Stomach (tissue), 8 donors: ENCODE measurements at regions not wholly inside any gene's neighbourhood (a gene's known extent, or its start where the extent isn't known, plus 50 kb on each side); places are given as distances from the start of the nearest gene placed in this dataset.

ENCODE experiments used
- DNase-seq, 2 donors: peaks; one replicate each; pipeline versions ENCODE4 v3.0.0 to v3.0.0-alpha.2; 2013 to 2019
- H3K27ac ChIP-seq, 5 donors: fragments of 200-600 bp in 4 of 5; sonication (generic) in 4 of 5; one replicate each; pipeline ENCODE4 v1.5.1; 2013 to 2019; ENCODE audit warnings: mild to moderate bottlenecking in 1 of 5, moderate library complexity in 1 of 5
- H3K27me3 ChIP-seq, 3 donors: fragments of 200-600 bp; sonication (generic); one replicate each; pipeline ENCODE4 v1.5.1; 2017 to 2019; ENCODE audit warnings: mixed run types in 1 of 3
- H3K36me3 ChIP-seq, 4 donors: fragments of 200-600 bp; sonication (generic); 1 replicate in 3 of 4; 2 replicates in 1 of 4; pipeline ENCODE4 v1.5.1; 2016 to 2019
- H3K4me1 ChIP-seq, 4 donors: fragments of 200-600 bp; sonication (generic); one replicate each; pipeline ENCODE4 v1.5.1; 2016 to 2019
- H3K4me3 ChIP-seq, 4 donors: fragments of 200-600 bp; sonication (generic) in 3 of 4; one replicate each; pipeline ENCODE4 v1.5.1; 2016 to 2019; ENCODE audit warnings: mild to moderate bottlenecking in 1 of 4
- H3K9me3 ChIP-seq, 4 donors: fragments of 200-600 bp; sonication (generic); one replicate each; pipeline ENCODE4 v1.5.1; 2016 to 2019
- EP300 ChIP-seq: sonication (generic); formaldehyde crosslinking; IDR thresholded peaks from one replicate; pipeline ENCODE4 v1.6.1; 2017; ENCODE audit warnings: antibody characterized with exemption
- POLR2A ChIP-seq, 4 donors: fragments of 450-650 bp; IDR thresholded peaks; one replicate each; pipeline ENCODE4 v1.6.1; 2016; ENCODE audit warnings: antibody characterized with exemption in 4 of 4, control low read depth in 2 of 4, mild to moderate bottlenecking in 1 of 4, moderate library complexity in 1 of 4
- POLR2AphosphoS5 ChIP-seq, 3 donors: sonication (generic); formaldehyde crosslinking; IDR thresholded peaks; one replicate each; pipeline ENCODE4 v1.6.1; 2016; ENCODE audit warnings: antibody characterized with exemption in 3 of 3
- WGBS, 5 donors: extraction: QIAGEN DNeasy Blood & Tissue Kit in 3 of 5; methylation state at CpG; one replicate each; pipeline versions ENCODE4 v1.1.5 to v1.1.7; 2013 to 2018; 5-methylcytosine and 5-hydroxymethylcytosine counted together
- intact Hi-C: fragments of 100-400 bp; cut with DNase I; formaldehyde crosslinking; loops from one replicate; pipeline ENCODE4 v1.15.1; 2023; ENCODE audit warnings: low total_unique reads
- TF ChIP-seq, protein P1 (sequence below), 7 experiments: fragments of 450-650 bp in 4 of 7; fragments of 200-600 bp in 3 of 7; sonication (generic) in 3 of 7; IDR thresholded peaks; one replicate each; pipeline ENCODE4 v1.5.1; 2016 to 2019; ENCODE audit warnings: antibody characterized with exemption in 7 of 7, control low read depth in 2 of 7, mild to moderate bottlenecking in 1 of 7
- donor health status: healthy with polysubstance abuse.
- donor health status: Bipolar disorder and iron deficiency.
- donor health status: healthy.

DNA sequence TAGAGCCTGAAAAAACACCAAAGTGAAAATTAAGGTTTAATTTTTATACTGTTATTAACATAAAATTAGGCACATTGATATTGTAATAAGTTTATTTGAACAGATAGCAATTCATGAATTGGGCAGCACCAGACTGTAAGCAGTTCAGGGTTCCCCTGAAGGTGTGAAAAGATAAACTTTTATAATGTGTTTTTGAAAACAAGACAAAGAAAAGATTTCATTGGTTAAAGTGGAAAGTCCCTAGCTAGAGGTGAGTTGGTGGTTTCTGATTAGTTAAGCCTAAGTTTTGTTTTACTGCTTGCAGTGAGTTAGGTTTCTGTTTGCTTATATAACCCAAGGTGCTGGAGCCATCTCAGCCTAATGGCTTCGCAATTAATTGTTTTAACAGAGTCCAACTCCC, 96.5 kb upstream of the RPS23 start:
- intact Hi-C loops = no loop called here
- no peak for TF ChIP-seq EP300
- TF ChIP-seq, protein P1, sequence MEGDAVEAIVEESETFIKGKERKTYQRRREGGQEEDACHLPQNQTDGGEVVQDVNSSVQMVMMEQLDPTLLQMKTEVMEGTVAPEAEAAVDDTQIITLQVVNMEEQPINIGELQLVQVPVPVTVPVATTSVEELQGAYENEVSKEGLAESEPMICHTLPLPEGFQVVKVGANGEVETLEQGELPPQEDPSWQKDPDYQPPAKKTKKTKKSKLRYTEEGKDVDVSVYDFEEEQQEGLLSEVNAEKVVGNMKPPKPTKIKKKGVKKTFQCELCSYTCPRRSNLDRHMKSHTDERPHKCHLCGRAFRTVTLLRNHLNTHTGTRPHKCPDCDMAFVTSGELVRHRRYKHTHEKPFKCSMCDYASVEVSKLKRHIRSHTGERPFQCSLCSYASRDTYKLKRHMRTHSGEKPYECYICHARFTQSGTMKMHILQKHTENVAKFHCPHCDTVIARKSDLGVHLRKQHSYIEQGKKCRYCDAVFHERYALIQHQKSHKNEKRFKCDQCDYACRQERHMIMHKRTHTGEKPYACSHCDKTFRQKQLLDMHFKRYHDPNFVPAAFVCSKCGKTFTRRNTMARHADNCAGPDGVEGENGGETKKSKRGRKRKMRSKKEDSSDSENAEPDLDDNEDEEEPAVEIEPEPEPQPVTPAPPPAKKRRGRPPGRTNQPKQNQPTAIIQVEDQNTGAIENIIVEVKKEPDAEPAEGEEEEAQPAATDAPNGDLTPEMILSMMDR (IDR thresholded peaks at IDR 0.05) = no peak
- no peak for TF ChIP-seq POLR2AphosphoS5 (IDR thresholded peaks at IDR 0.05)
- no peak for TF ChIP-seq POLR2A (IDR thresholded peaks at IDR 0.05)
- no peaks in the 10 kb centered on the region for H3K36me3 ChIP-seq
- H3K9me3 ChIP-seq = no peaks in the 10 kb centered on the region
- DNase-seq = no peak
- WGBS, 5 donors = 79 to 100% (median 95%) methylated on average over 1 of the region's 1 CpG
- H3K4me1 ChIP-seq = no peaks in the 10 kb centered on the region
- H3K27me3 ChIP-seq = no peaks in the 10 kb centered on the region
- H3K4me3 ChIP-seq = no peak overlapping the region
- H3K27ac ChIP-seq = no peak overlapping the region

DNA sequence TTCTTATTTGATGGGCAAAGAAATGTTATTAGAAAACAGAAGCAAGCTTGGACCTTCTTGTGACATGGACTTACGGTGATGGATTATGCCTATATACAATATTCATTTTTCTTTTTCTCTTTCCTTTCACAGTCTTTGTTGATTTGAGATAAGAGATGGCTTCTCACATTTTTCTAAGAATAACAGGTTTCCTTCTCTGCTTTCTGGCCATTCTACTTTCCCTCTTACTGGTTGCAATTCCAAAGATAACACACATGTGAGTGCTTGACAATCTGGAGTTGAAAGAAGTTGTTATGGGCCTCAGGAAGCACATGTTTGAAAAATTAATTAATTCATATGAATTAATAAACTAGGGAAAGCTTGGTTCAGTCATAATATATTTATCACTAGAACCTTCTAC, 89.8 kb upstream of the RPS23 start:
- no peaks in the 10 kb centered on the region for H3K27me3 ChIP-seq
- TF ChIP-seq, protein P1 (IDR thresholded peaks at IDR 0.05) = no peak
- TF ChIP-seq POLR2A (IDR thresholded peaks at IDR 0.05) (no peak), EP300 (no peak), POLR2AphosphoS5 (IDR thresholded peaks at IDR 0.05) (no peak)
- no peaks in the 10 kb centered on the region for H3K4me1 ChIP-seq
- WGBS, 5 donors = 70 to 93% (median 85%) methylated on average over 1 of the region's 1 CpG
- H3K9me3 ChIP-seq = no peaks in the 10 kb centered on the region
- no peaks in the 10 kb centered on the region for H3K36me3 ChIP-seq
- H3K4me3 ChIP-seq = no peak overlapping the region
- no peak for DNase-seq
- no peak overlapping the region for H3K27ac ChIP-seq
- intact Hi-C loops = no loop called here

DNA sequence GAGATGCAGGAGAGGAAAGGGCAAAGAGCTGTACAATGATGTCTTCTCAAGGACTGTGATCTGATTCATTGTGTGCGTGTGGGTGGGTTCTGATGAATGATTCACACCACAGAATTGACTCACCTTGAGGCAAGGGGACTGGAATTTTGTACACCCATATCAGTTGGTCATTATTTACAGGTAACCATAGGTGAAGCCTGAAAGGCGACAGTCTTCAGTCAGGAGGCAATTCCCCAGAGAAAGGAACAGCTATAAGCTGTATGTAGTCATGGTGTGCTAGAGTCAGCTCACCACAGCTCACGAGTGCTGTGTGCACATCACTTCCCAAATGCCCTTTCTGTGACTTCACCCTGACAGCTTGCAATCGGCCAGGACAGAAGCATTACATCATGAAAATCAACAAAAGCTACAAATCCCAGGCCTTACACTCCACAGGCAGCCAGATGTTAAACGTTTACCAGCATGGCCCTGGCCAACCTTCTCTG, 87.6 kb upstream of the RPS23 start:
- Histone ChIP-seq H3K9me3 (no peaks in the 10 kb centered on the region), H3K36me3 (no peaks in the 10 kb centered on the region), H3K27ac (no peak overlapping the region), H3K27me3 (no peaks in the 10 kb centered on the region), H3K4me1 (no peaks in the 10 kb centered on the region), H3K4me3 (no peak overlapping the region)
- no peak for DNase-seq
- 44 to 68% (median 51%) methylated on average over 5 of the region's 5 CpGs for WGBS, 5 donors
- no peak for TF ChIP-seq POLR2AphosphoS5 (IDR thresholded peaks at IDR 0.05)
- TF ChIP-seq EP300 = no peak
- no peak for TF ChIP-seq POLR2A (IDR thresholded peaks at IDR 0.05)
- TF ChIP-seq, protein P1 (IDR thresholded peaks at IDR 0.05) = no peak
- intact Hi-C loops = no loop called here

DNA sequence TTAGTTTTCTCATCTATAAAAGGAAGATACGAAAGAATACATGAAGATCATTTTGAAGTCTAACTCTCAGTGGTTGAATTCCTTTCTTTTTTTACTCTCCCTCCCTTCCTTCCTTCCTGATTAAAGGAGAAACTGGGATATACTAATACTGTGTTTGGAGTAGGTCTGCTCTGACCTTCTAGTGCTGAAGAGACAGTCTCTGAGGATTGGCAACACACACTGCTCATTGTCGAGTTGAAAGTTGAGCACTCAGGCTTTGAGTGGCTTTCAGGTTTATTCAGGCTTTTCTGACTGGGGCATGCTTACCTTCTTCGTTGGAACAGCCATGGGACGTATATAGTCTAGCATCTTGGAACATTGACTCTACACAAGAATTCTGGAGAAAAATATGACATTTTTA, 86.9 kb upstream of the RPS23 start:
- intact Hi-C loops = no loop called here

More for the DNA sequence above, 86.9 kb upstream of the RPS23 start:
- no peak for DNase-seq
- H3K4me3 ChIP-seq = no peak overlapping the region
- 86 to 89% (median 88%) methylated on average over 4 of the region's 4 CpGs for WGBS, 5 donors
- no peak for TF ChIP-seq POLR2A (IDR thresholded peaks at IDR 0.05)
- no peak for TF ChIP-seq POLR2AphosphoS5 (IDR thresholded peaks at IDR 0.05)
- TF ChIP-seq, protein P1 (IDR thresholded peaks at IDR 0.05) = no peak
- no peak for TF ChIP-seq EP300
- no peaks in the 10 kb centered on the region for H3K36me3 ChIP-seq
- no peak overlapping the region for H3K27ac ChIP-seq
- H3K27me3 ChIP-seq = no peaks in the 10 kb centered on the region
- no peaks in the 10 kb centered on the region for H3K9me3 ChIP-seq
- no peaks in the 10 kb centered on the region for H3K4me1 ChIP-seq
